K562 (cell line): ENCODE measurements at regions not wholly inside any gene's neighbourhood (a gene's known extent, or its start where the extent isn't known, plus 50 kb on each side); places are given as distances from the start of the nearest gene placed in this dataset.

Experiments
- ATAC-seq: fragments of 200-7000 bp; cut with Tn5 transposase; 3 replicates; pipeline ENCODE4 v1.9.1; 2020; ENCODE audit warnings: moderate library complexity
- BruUV-seq: library from RNA; stranded (reverse); fragments of 400-500 nt; replicated peaks from 2 replicates; lab custom pipeline; 2021; lab: Mats Ljungman, UMichigan
- CTCF ChIA-PET: fragments of 300-600 bp; formaldehyde crosslinking; extraction: SDS; loops from one replicate; lab custom pipeline; 2021; ENCODE audit warnings: low intra/inter-chr PET ratio; lab: Yijun Ruan, JAX
- POLR2A ChIA-PET: fragments of 300-600, 350-650 bp; sonication (Branson Sonifier 250); formaldehyde crosslinking; extraction: SDS; loops from one replicate; lab custom pipeline; 2021; ENCODE audit warnings: antibody characterized with exemption, inconsistent platforms; lab: Yijun Ruan, JAX
- DNase-seq, 4 experiments: peaks; one replicate each; pipeline versions ENCODE4 v3.0.0 to v3.0.0-alpha.2; 2011 to 2018; ENCODE audit warnings: low spot score in 3 of 4, mixed read lengths in 3 of 4; ENCODE audit errors: extremely low read depth in 1 of 4
- FAIRE-seq: peaks from 2 replicates; lab custom pipeline; 2011; peaks lifted over from hg19 to GRCh38; lab: Jason Lieb, UNC
- H2AFZ ChIP-seq: 2 replicates; pipeline ENCODE4 v1.6.0; 2011; ENCODE audit warnings: low read depth, low read length, control low read depth, inconsistent platforms
- H3K27ac ChIP-seq: fragments of 200-600 bp; 3 replicates; pipeline ENCODE4 v1.8.0; 2011; ENCODE audit warnings: low read depth, mild to moderate bottlenecking, control low read depth, inconsistent platforms, low read length, moderate library complexity, mixed read lengths; ENCODE audit errors: extremely low read depth
- H3K27me3 ChIP-seq, 2 experiments: fragments of 300-600 bp in 1 of 2; 2 replicates in 1 of 2; 3 replicates in 1 of 2; pipeline versions ENCODE4 v1.6.0 to v1.8.0; 2011; ENCODE audit warnings: inconsistent platforms in 2 of 2, low read length in 2 of 2, mild to moderate bottlenecking in 1 of 2, mixed read lengths in 1 of 2, moderate library complexity in 1 of 2; ENCODE audit not compliant: control insufficient read depth in 2 of 2, insufficient read depth in 2 of 2
- H3K36me3 ChIP-seq: fragments of 300-600 bp; 3 replicates; pipeline ENCODE4 v1.8.0; 2011; ENCODE audit warnings: mild to moderate bottlenecking, low read length, inconsistent platforms; ENCODE audit not compliant: control insufficient read depth, insufficient read depth
- H3K4me1 ChIP-seq, 2 experiments: fragments of 200-600 bp in 1 of 2; replicated peaks in 1 of 2; 2 replicates in 1 of 2; 3 replicates in 1 of 2; pipeline versions ENCODE4 v1.5.1 to v1.8.0; 2011; ENCODE audit warnings: inconsistent platforms in 2 of 2, low read length in 2 of 2, mild to moderate bottlenecking in 1 of 2, mixed read lengths in 1 of 2, moderate library complexity in 1 of 2; ENCODE audit not compliant: control insufficient read depth in 2 of 2, insufficient read depth in 2 of 2
- H3K4me2 ChIP-seq: 2 replicates; pipeline ENCODE4 v1.6.1; 2011; ENCODE audit warnings: low read length, control low read depth, inconsistent platforms, mixed read lengths; ENCODE audit not compliant: insufficient read depth
- H3K4me3 ChIP-seq: fragments of 200-600 bp; sonication (generic), shearing (Covaris generic); 2 replicates; pipeline ENCODE4 v1.5.1; 2016; ENCODE audit warnings: control low read depth, inconsistent platforms
- H3K79me2 ChIP-seq: fragments of 200-600 bp; 3 replicates; pipeline ENCODE4 v1.8.0; 2011; ENCODE audit warnings: low read length, inconsistent platforms; ENCODE audit not compliant: control insufficient read depth, insufficient read depth
- H3K9ac ChIP-seq, 2 experiments: 2 replicates each; pipeline versions ENCODE4 v1.6.0 to v1.6.1; 2011; ENCODE audit warnings: low read depth in 2 of 2, low read length in 2 of 2, control low read depth in 1 of 2, inconsistent platforms in 1 of 2, mild to moderate bottlenecking in 1 of 2, mixed read lengths in 1 of 2; ENCODE audit not compliant: insufficient read depth in 1 of 2
- H3K9me1 ChIP-seq: one replicate; pipeline ENCODE4 v1.6.0; 2011; ENCODE audit warnings: inconsistent platforms, mild to moderate bottlenecking, low read length, moderate library complexity; ENCODE audit not compliant: control insufficient read depth, insufficient read depth
- H3K9me3 ChIP-seq: replicated peaks from 2 replicates; pipeline ENCODE4 v1.5.1; 2011; ENCODE audit warnings: low read depth, low read length, inconsistent platforms; ENCODE audit not compliant: control insufficient read depth, insufficient read depth
- H4K20me1 ChIP-seq: replicated peaks from 2 replicates; pipeline ENCODE4 v1.6.1; 2011; ENCODE audit warnings: low read length, inconsistent platforms, mixed read lengths; ENCODE audit not compliant: control insufficient read depth, insufficient read depth
- MAFG ChIP-seq: fragments of 450-650 bp; conservative IDR thresholded peaks from 2 replicates; pipeline ENCODE4 v1.6.1; 2016; ENCODE audit warnings: missing genetic modification characterization, missing compliant biosample characterization
- SLC30A9 ChIP-seq: fragments of 250-450 bp; sonication (Bioruptor Pico); IDR thresholded peaks from 2 replicates; pipeline ENCODE4 v1.8.0; 2022; ENCODE audit warnings: mild to moderate bottlenecking, moderate library complexity
- ZNF444 ChIP-seq: fragments of 250-450 bp; sonication (Bioruptor Pico); IDR thresholded peaks from 2 replicates; pipeline ENCODE4 v1.4.0; 2020; ENCODE audit warnings: mild to moderate bottlenecking, moderate library complexity
- WGBS: fragments of 100-300 bp; shearing (Covaris generic); methylation state at CpG from one replicate; pipeline ENCODE4 v1.1.6; 2016; ENCODE audit warnings: low coverage, mixed read lengths; ENCODE audit not compliant: insufficient coverage; ENCODE audit errors: missing lambda C conversion rate; 5-methylcytosine and 5-hydroxymethylcytosine counted together
- in situ Hi-C: fragments of 300-500 bp; cut with MboI; formaldehyde crosslinking; loops from 4 replicates; pipeline ENCODE4 v1.15.0; 2018; ENCODE audit warnings: inconsistent platforms, mixed read lengths
- intact Hi-C: fragments of 100-400 bp; cut with micrococcal nuclease; formaldehyde crosslinking; loops from 2 replicates; pipeline ENCODE4 v1.14.2; 2022

- in situ Hi-C loops = no loop called here
Observed at GRCh38 chr3:124509884-124510283, 220.4 kb upstream of the UMPS start.

GRCh38 chr3:124510290-124510689, 220.0 kb upstream of the UMPS start:
- Histone ChIP-seq H3K36me3 (no peaks in the 10 kb centered on the region), H3K4me1 (peaks cover 0 to 4% of the 10 kb centered on the region in 2 experiments; a peak in 2 of 5 replicates), H3K4me3 (no peak overlapping the region), H2AFZ (no peak overlapping the region), H3K79me2 (no peaks in the 10 kb centered on the region), H3K9me1 (no peaks in the 10 kb centered on the region), H3K27ac (no peak overlapping the region), H3K27me3 (peaks cover 0 to 8% of the 10 kb centered on the region in 2 experiments; a peak in 2 of 5 replicates)
- ATAC-seq (no peak), FAIRE-seq (no peak)
- in situ Hi-C loops = no loop called here
- no TSS peak for BruUV-seq
- no peak for TF ChIP-seq ZNF444 (CRISPR knock-in tag)
- TF ChIP-seq MAFG (tag) = no peak
- TF ChIP-seq, all 486 proteins: peak for 0
- DNase-seq = no peak
- WGBS = 0% methylated on average over 3 of the region's 3 CpGs
- intact Hi-C loops = no loop called here
- CTCF ChIA-PET = interaction anchor here (0.6 kb wide), 1 partner anchor 426 kb away, joined by 3 read pairs; no protein-coding TSS in a partner anchor
- Histone ChIP-seq H3K9me3 (no peaks in the 10 kb centered on the region), H3K4me2 (no peak overlapping the region), H4K20me1 (no peaks in the 10 kb centered on the region), H3K9ac (no peak overlapping the region)
- POLR2A ChIA-PET = no interaction called here

More at GRCh38 chr3:124509884-124510283, 220.4 kb upstream of the UMPS start:
- Histone ChIP-seq H3K27me3 (peaks cover 0 to 8% of the 10 kb centered on the region in 2 experiments; a peak in 2 of 5 replicates), H3K9ac (no peak overlapping the region), H3K79me2 (no peaks in the 10 kb centered on the region), H3K4me3 (no peak overlapping the region), H2AFZ (no peak overlapping the region), H3K4me1 (peaks cover 0 to 4% of the 10 kb centered on the region in 2 experiments; a peak in 2 of 5 replicates), H4K20me1 (no peaks in the 10 kb centered on the region), H3K27ac (no peak overlapping the region), H3K36me3 (no peaks in the 10 kb centered on the region), H3K9me1 (no peaks in the 10 kb centered on the region), H3K4me2 (no peak overlapping the region), H3K9me3 (no peaks in the 10 kb centered on the region)
- no peak for DNase-seq
- no peak for FAIRE-seq
- BruUV-seq = no TSS peak
- ChIA-PET POLR2A (no interaction called here), CTCF (interaction anchor here (0.6 kb wide), 1 partner anchor 427 kb away, joined by 3 read pairs; no protein-coding TSS in a partner anchor)
- TF ChIP-seq SLC30A9 (CRISPR knock-in tag) = no peak
- intact Hi-C loops = no loop called here
- no peak for ATAC-seq
- WGBS = 0% methylated on average over 4 of the region's 4 CpGs
